ENCODE measurements at regions not wholly inside any gene's neighbourhood (a gene's known extent, or its start where the extent isn't known, plus 50 kb on each side); places are given as distances from the start of the nearest gene placed in this dataset.

DNA sequence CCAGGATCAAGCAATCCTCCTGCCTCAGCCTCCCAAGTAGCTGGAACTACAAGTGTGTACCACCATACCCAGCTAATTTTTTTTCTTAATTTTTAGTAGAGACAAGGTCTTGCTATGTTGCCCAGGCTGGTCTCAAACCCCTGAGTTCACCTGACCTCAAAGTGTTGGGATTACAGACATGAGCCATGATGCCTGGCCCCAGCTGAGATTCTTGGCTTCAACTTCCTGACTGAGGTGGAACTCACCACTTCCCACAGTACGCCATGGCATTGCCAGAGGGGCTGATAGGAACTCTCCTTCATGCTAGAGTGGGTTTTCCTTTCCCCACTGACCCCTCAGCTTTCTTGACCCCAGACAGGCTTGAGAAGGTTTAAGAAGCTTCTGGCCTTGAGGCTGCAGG lies 251.0 kb upstream of the CSF3R start:
- H3K9me3 ChIP-seq = no peaks in the 10 kb centered on the region
- H3K36me3 ChIP-seq = no peaks in the 10 kb centered on the region
- DNase-seq (ENCODE audit: low spot score) (no peak), ATAC-seq (ENCODE audit: insufficient number of reproducible peaks, low FRiP score, low read depth) (no peak)
- H3K4me1 ChIP-seq (ENCODE audit: control insufficient read depth in 1 of 2, low read depth in 2 of 2) = no peaks in the 10 kb centered on the region
- H3K4me3 ChIP-seq = no peak overlapping the region
- H3K27ac ChIP-seq = no peak overlapping the region
- H3K27me3 ChIP-seq (replicated peaks; ENCODE audit: insufficient read depth) = no peaks in the 10 kb centered on the region
- TF ChIP-seq, protein P1, sequence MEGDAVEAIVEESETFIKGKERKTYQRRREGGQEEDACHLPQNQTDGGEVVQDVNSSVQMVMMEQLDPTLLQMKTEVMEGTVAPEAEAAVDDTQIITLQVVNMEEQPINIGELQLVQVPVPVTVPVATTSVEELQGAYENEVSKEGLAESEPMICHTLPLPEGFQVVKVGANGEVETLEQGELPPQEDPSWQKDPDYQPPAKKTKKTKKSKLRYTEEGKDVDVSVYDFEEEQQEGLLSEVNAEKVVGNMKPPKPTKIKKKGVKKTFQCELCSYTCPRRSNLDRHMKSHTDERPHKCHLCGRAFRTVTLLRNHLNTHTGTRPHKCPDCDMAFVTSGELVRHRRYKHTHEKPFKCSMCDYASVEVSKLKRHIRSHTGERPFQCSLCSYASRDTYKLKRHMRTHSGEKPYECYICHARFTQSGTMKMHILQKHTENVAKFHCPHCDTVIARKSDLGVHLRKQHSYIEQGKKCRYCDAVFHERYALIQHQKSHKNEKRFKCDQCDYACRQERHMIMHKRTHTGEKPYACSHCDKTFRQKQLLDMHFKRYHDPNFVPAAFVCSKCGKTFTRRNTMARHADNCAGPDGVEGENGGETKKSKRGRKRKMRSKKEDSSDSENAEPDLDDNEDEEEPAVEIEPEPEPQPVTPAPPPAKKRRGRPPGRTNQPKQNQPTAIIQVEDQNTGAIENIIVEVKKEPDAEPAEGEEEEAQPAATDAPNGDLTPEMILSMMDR (IDR thresholded peaks at IDR 0.05) = no peak

DNA sequence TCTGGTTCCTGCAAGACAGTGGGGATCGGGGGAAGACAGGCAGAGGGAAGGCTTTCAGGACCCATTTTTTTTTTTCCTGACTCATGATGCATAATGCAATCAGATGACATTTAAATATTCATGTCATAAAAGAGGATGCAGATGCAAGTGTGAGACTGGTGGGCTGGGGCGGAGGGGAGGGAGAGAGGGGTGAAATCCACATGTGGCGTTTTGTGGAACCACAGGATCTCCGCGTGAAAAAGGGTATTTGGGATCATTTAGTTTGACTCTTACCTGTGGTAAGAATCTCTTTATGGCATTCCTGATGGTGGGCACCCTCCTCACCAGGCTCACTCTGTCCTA lies 249.3 kb upstream of the CSF3R start:
- Histone ChIP-seq H3K9me3 (no peaks in the 10 kb centered on the region), H3K4me1 (ENCODE audit: control insufficient read depth in 1 of 2, low read depth in 2 of 2) (no peaks in the 10 kb centered on the region), H3K36me3 (no peaks in the 10 kb centered on the region), H3K27me3 (replicated peaks; ENCODE audit: insufficient read depth) (no peaks in the 10 kb centered on the region), H3K4me3 (no peak overlapping the region), H3K27ac (no peak overlapping the region)
- DNase-seq (ENCODE audit: low spot score) = no peak
- ATAC-seq (ENCODE audit: insufficient number of reproducible peaks, low FRiP score, low read depth) = no peak
- TF ChIP-seq, protein P1 (IDR thresholded peaks at IDR 0.05) = no peak

DNA sequence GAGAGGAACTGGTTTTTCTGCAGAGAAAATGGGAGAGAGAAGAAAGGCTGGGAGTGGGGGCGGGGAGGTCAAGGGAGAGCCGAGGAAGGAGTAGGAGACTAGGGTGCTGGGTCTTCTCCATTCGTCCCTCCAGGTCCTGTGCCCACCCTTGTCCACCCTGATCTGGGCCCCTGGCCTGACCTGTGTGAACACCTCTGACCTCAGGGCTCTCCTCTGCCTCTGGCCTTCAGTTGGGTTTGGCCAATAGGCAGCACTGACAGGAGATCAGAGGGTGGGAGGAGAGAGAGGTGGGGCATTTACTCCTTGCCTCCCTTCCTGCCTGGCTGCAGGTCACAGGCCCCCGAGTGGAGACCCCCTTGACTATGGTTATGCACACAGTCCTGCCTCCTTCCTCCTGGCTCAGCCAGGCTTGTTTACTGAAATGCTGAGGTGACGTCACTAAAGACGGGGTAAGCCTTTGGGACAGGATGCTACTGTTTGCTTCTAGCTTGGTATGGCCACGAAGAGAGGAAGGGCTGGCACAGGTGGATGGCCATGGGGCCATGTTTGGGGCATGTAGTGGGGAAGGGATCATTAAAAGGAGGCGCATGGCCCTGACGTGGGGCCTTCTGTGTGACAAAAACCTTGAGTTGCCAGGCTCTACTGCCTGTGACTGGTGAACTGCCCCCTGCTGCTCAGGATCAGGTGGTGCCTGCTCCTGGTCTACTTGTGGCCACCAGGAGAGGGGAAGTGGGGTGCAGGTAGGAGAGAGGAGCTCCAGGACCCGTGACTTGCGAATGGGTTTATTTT lies 248.7 kb upstream of the CSF3R start:
- Histone ChIP-seq H3K36me3 (no peaks in the 10 kb centered on the region), H3K27me3 (replicated peaks; ENCODE audit: insufficient read depth) (no peaks in the 10 kb centered on the region), H3K9me3 (no peaks in the 10 kb centered on the region), H3K4me1 (ENCODE audit: control insufficient read depth in 1 of 2, low read depth in 2 of 2) (no peaks in the 10 kb centered on the region), H3K27ac (no peak overlapping the region), H3K4me3 (no peak overlapping the region)
- ATAC-seq (ENCODE audit: insufficient number of reproducible peaks, low FRiP score, low read depth) (no peak), DNase-seq (ENCODE audit: low spot score) (no peak)
- TF ChIP-seq, protein P1 (IDR thresholded peaks at IDR 0.05) = no peak

DNA sequence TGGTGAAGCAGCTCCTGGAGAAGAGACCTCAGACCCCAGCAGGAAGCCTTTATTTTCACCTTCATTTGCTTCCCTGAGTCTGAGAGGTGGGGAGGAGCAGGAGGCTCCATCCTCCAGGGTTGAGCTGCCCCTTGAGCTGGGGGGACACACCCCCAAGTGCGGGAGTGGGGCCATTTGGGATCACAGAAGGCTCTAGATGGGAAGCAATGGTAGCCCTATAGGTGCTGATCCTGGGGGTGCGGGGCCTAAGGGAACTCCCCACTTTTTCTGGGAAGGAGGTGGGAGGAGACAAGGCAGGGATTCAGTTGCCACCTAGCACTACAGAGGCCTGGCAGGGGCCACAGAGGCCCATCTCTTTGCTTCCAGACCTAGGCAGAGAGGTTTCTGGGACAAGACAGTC lies 247.9 kb upstream of the CSF3R start:
- H3K27me3 ChIP-seq (replicated peaks; ENCODE audit: insufficient read depth) = no peaks in the 10 kb centered on the region
- H3K4me1 ChIP-seq (ENCODE audit: control insufficient read depth in 1 of 2, low read depth in 2 of 2) = no peaks in the 10 kb centered on the region
- no peaks in the 10 kb centered on the region for H3K36me3 ChIP-seq
- ATAC-seq (ENCODE audit: insufficient number of reproducible peaks, low FRiP score, low read depth) = no peak
- H3K4me3 ChIP-seq = no peak overlapping the region
- DNase-seq (ENCODE audit: low spot score) = no peak
- no peak overlapping the region for H3K27ac ChIP-seq
- TF ChIP-seq, protein P1 (IDR thresholded peaks at IDR 0.05) = no peak
- H3K9me3 ChIP-seq = no peaks in the 10 kb centered on the region

DNA sequence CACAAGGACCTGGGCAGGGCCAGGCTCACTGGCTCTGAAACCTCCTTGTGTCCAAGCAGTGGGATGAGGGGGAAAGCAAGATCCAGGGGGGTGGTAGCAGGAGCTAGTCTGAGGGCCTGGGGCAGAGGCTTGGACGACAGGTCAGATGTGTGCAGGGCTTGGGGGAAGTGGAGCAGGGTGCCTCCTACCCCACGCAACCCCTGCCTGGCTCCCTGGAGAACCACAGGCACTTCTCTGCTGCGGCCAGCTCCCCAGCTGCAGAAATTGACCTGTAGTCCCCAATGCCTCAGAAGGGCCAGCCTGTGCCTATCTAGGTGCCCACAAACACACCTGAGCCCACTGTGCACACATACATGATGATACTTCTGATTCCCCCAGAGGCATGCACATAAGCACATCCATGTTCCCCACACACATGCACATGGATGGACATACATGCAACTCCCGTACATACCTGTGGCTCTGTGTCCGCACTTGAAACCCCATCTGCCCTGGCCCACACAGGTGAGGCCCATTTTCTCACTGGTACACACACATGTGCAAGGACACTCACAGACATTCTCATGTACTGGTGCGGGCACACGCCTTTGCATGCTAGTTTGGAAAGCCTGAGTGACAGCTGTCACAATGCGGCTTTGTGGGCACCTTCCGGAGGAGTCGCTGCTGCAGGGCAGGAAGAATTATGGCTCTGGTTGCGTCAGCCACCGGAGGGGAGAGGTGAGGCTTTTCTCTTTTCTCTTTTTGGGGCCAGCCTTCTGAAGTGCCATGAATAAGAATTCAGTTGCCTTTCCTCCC lies 247.2 kb upstream of the CSF3R start:
- DNase-seq (ENCODE audit: low spot score) = no peak
- ATAC-seq (ENCODE audit: insufficient number of reproducible peaks, low FRiP score, low read depth) = no peak
- TF ChIP-seq, protein P1 (IDR thresholded peaks at IDR 0.05) = no peak
- H3K27me3 ChIP-seq (replicated peaks; ENCODE audit: insufficient read depth) = no peaks in the 10 kb centered on the region
- H3K4me1 ChIP-seq (ENCODE audit: control insufficient read depth in 1 of 2, low read depth in 2 of 2) = no peaks in the 10 kb centered on the region
- H3K9me3 ChIP-seq = no peaks in the 10 kb centered on the region
- no peak overlapping the region for H3K27ac ChIP-seq
- no peak overlapping the region for H3K4me3 ChIP-seq
- no peaks in the 10 kb centered on the region for H3K36me3 ChIP-seq

Measured in thoracic aorta (tissue), 2 donors.